ENCODE measurements at regions not wholly inside any gene's neighbourhood (a gene's known extent, or its start where the extent isn't known, plus 50 kb on each side); places are given as distances from the start of the nearest gene placed in this dataset.

- no peak for DNase-seq
Observed at GRCh38 chr11:15705891-15706290, 591.2 kb downstream of the INSC start.

GRCh38 chr11:15707194-15707593 is 592.5 kb downstream of the INSC start:
- no peak for DNase-seq

GRCh38 chr11:15707971-15708370 is 593.2 kb downstream of the INSC start:
- DNase-seq: peak; percentile 63

GRCh38 chr11:15710580-15711275 is 596.0 kb downstream of the INSC start:
- no peak for DNase-seq

- DNase-seq: no peak
Observed at GRCh38 chr11:15711311-15711710, 596.6 kb downstream of the INSC start.

GRCh38 chr11:15714641-15715399 is 600.1 kb downstream of the INSC start:
- no peak for DNase-seq

- DNase-seq: no peak
Observed at GRCh38 chr11:15716550-15716949, 601.8 kb downstream of the INSC start.

GRCh38 chr11:15720460-15720859 is 605.7 kb downstream of the INSC start:
- DNase-seq: no peak

- no peak for DNase-seq
Observed at GRCh38 chr11:15723966-15724365, 609.2 kb downstream of the INSC start.

GRCh38 chr11:15724601-15725000 is 609.9 kb downstream of the INSC start:
- DNase-seq: no peak

GRCh38 chr11:15725246-15725645 is 610.5 kb downstream of the INSC start:
- DNase-seq: no peak

- DNase-seq: no peak
Observed at GRCh38 chr11:15726221-15726746, 611.6 kb downstream of the INSC start.

- DNase-seq: no peak
Observed at GRCh38 chr11:15726893-15727519, 612.3 kb downstream of the INSC start.

- DNase-seq: no peak
Observed at GRCh38 chr11:15727520-15727914, 612.8 kb downstream of the INSC start.

GRCh38 chr11:15728207-15728606 is 613.5 kb downstream of the INSC start:
- DNase-seq: no peak

- DNase-seq: no peak
Observed at GRCh38 chr11:15730263-15730994, 615.7 kb downstream of the INSC start.

- DNase-seq: no peak
Observed at GRCh38 chr11:15730995-15731385, 616.3 kb downstream of the INSC start.

GRCh38 chr11:15735706-15736105 is 620.6 kb downstream of the SOX6 start:
- no peak for DNase-seq

GRCh38 chr11:15737320-15737719 is 619.0 kb downstream of the SOX6 start:
- DNase-seq: no peak

GRCh38 chr11:15738931-15739330 is 617.4 kb downstream of the SOX6 start:
- no peak for DNase-seq

GRCh38 chr11:15742626-15743519 is 613.5 kb downstream of the SOX6 start:
- no peak for DNase-seq

- DNase-seq: no peak
Observed at GRCh38 chr11:15744693-15745092, 611.7 kb downstream of the SOX6 start.

Data from right forelimb (tissue), 1 donor.